8988T (cell line): ENCODE measurements at regions not wholly inside any gene's neighbourhood (a gene's known extent, or its start where the extent isn't known, plus 50 kb on each side); places are given as distances from the start of the nearest gene placed in this dataset.
"Not testable (repeated sequence)": the region's sequence is repeated elsewhere in the genome, so short reads cannot be mapped to it uniquely, and the experiment has no call there.

Experiments used
- DNase-seq: peaks from one replicate; pipeline ENCODE4 v3.0.0; 2011

GRCh38 chr4:49117951-49118350 is 131.9 kb downstream of the CWH43 start:
- DNase-seq, result not testable (repeated sequence)

GRCh38 chr4:49118379-49119212 is 132.5 kb downstream of the CWH43 start:
- DNase-seq, result not testable (repeated sequence)

GRCh38 chr4:49119345-49119744 is 133.3 kb downstream of the CWH43 start:
- DNase-seq, result not testable (repeated sequence)

- not testable (repeated sequence) for DNase-seq
Measured at GRCh38 chr4:49120042-49120779, 134.1 kb downstream of the CWH43 start.

GRCh38 chr4:49120804-49121203 is 134.7 kb downstream of the CWH43 start:
- DNase-seq, result not testable (repeated sequence)

- DNase-seq, result not testable (repeated sequence)
Measured at GRCh38 chr4:49126443-49126842, 140.4 kb downstream of the CWH43 start.

GRCh38 chr4:49126858-49127257 is 140.8 kb downstream of the CWH43 start:
- DNase-seq, result not testable (repeated sequence)

GRCh38 chr4:49129385-49129784 is 143.3 kb downstream of the CWH43 start:
- not testable (repeated sequence) for DNase-seq

GRCh38 chr4:49129870-49130269 is 143.8 kb downstream of the CWH43 start:
- not testable (repeated sequence) for DNase-seq

- not testable (repeated sequence) for DNase-seq
Measured at GRCh38 chr4:49130724-49131123, 144.6 kb downstream of the CWH43 start.

GRCh38 chr4:49137043-49137442 is 151.0 kb downstream of the CWH43 start:
- DNase-seq, result not testable (repeated sequence)

GRCh38 chr4:49137961-49138360 is 151.9 kb downstream of the CWH43 start:
- not testable (repeated sequence) for DNase-seq

- DNase-seq, result not testable (repeated sequence)
Measured at GRCh38 chr4:49138818-49139217, 152.7 kb downstream of the CWH43 start.

- DNase-seq, result not testable (repeated sequence)
Measured at GRCh38 chr4:49139513-49139912, 153.4 kb downstream of the CWH43 start.

GRCh38 chr4:49140351-49140750 is 154.3 kb downstream of the CWH43 start:
- DNase-seq, result not testable (repeated sequence)

- DNase-seq, result not testable (repeated sequence)
Measured at GRCh38 chr4:49141955-49142354, 155.9 kb downstream of the CWH43 start.

- DNase-seq, result not testable (repeated sequence)
Measured at GRCh38 chr4:49147143-49147542, 161.1 kb downstream of the CWH43 start.

GRCh38 chr4:49147596-49147995 is 161.5 kb downstream of the CWH43 start:
- not testable (repeated sequence) for DNase-seq

- DNase-seq, result not testable (repeated sequence)
Measured at GRCh38 chr4:49149006-49149975, 163.2 kb downstream of the CWH43 start.

- DNase-seq, result not testable (repeated sequence)
Measured at GRCh38 chr4:49150351-49151083, 164.4 kb downstream of the CWH43 start.

GRCh38 chr4:49153011-49153410 is 166.9 kb downstream of the CWH43 start:
- not testable (repeated sequence) for DNase-seq
